Cerebellar cortex (tissue), 1 donor: ENCODE measurements at regions not wholly inside any gene's neighbourhood (a gene's known extent, or its start where the extent isn't known, plus 50 kb on each side); places are given as distances from the start of the nearest gene placed in this dataset.

Experiments used
- DNase-seq: peaks from one replicate; pipeline ENCODE4 v3.0.0-alpha.2; 2015; ENCODE audit warnings: low spot score

DNA sequence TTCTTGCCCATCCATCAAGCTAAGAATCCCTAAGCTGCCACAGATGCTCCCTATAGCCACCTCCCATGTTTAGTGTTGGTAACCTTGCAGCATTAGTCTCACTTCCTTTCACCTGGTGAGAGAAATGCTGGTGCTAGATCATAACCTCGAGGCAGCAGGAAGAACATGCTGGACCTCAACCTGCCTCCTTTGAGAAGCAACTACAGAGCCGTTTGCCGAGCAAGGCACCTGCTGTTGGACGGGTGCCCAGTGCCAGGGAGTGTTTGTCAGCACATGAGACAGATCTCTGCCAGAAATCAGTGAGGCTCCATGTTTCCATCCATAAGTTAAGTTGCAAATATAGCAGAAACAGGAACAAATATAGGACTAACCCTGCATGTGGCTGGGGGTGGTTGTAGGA lies 955.7 kb downstream of the TUSC7 start:
- DNase-seq: peak; percentile 34

DNA sequence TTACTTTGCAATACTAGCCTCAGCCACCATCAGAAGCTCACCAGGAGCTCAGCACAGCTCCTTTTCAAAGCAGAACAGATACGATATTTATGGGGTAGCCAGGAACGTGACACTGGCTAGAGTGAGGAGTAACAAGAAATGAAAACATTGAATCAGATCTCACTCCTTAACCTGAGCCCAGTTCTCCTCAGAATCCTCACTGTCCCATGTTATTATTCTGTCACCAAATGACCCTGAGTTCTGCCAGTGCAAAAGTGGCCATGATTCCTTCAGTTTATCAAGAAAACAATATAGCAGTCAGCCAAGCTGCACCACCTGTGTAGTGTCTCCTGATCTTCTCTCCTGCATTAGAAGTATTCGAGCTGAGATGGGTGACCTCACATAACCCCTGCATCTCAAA lies 956.7 kb downstream of the TUSC7 start:
- DNase-seq: no peak

DNA sequence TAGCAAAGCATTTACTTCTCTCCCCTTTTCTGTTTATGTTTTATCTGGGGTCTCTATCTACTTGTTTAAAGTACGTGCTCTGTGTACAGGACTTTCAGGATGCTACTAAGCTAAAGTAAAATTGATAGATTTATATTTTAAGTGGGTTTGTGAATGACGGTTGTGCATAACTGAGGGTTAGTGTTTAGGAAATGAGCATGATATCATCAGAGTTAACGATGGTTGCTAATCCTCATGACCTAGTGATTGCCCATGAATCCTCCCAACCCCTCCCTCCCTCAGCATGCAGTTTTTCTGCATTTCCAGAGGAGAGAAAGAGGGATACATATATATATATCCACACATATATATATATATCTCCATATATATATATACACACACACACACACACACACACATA lies 957.2 kb downstream of the TUSC7 start:
- no peak for DNase-seq

DNA sequence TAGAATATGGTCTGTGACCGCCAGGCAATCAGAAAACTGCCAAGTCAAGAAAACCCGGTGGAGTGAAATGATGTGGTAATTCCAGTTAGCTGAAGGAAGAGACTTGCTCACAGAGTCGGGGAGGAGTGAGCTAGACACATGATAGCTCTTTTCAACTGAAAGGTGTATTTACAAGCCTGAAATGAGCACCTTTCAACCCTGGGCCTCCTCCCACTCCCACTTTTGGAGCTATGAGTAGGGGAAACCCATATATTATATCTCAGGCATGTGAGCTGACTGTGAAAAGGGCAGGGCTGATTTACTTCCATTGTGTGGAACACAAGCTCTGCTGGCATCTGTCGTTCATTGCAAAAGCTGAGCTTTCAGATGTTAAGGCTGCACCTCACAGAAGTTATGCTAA lies 960.2 kb downstream of the TUSC7 start:
- DNase-seq: no peak

DNA sequence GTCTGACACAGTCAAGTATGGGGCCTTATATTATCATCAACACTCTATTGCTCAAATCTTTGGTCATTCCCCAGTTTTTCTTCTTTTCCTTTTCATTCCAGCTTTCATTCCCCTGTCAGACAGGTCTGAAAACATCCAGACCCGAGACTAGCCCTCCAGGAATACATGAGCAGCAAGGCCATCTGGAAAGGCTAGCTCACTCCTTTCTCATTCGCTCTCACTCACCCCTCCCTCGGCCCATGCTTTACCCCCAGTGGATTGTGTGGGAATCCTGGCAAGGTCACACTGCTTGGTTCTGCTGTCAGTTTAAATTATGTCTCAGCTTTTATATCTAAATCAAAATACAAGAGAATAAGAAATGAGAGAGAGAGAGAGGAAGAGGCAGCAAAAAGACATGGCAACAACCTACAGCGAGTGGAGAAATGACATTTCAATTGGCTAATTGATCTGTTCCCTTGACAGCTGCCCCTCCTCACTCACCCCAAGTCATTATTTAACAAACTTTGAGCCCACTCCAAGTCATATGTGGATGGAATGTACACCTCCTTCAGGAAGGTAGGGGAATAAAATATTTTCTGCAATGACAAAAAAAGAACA lies 962.2 kb downstream of the TUSC7 start:
- peak; percentile 14 for DNase-seq

DNA sequence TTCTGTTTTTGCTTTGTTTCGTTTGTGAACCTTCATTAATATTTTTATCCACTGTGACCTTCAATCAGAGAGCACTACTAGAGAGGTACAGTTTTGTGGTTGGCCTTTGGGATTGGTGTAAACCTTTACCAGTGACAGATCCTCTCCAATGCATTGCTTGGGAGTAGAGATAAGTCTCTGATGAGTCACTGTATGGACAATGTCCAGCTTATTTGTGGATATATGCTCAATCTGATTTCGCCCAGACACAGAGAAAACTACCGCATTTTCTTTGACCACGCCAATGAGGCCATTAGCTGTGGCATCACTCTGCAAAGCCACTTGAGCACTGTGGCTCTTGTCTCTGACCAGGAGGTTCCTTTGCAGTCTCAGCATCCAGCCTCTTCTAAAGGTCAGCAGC lies 964.7 kb downstream of the TUSC7 start:
- no peak for DNase-seq

DNA sequence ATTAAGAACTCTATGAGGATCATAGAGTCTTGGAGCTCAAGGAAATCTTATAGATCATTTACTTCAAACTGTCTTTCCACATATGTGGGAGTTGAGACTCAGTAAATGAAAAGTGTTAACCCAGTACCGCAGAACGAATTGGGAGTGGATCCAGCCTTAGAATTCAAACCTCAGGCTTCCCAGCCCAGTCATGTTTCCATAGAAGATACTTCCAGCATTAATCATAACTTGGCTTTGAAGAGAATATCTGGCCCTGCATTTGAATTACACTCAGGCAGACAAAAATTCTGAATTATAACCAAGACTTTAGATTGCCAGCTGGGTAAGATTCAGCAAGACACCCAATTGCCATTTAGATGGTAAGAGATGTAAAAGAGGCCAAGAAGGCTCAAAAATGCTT lies 972.0 kb downstream of the TUSC7 start:
- no peak for DNase-seq

DNA sequence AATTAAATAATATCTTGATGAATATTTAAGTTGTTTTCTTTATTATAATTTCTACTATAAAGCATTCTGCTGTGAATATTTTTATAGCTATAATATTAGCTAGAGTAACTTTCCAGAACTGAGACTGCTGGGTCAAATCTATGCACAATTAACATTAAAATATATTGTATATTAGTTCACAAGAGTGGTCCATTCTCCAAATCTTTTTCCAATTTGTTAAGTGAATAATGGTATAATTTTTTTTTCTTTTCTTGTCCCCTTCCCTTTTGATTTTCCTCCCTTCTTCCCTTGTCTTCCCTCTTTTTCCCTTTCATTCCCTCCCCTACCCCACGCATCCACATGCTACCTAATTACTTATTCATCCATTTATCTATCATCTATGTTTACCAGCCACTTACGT lies 977.5 kb downstream of the TUSC7 start:
- DNase-seq: no peak

DNA sequence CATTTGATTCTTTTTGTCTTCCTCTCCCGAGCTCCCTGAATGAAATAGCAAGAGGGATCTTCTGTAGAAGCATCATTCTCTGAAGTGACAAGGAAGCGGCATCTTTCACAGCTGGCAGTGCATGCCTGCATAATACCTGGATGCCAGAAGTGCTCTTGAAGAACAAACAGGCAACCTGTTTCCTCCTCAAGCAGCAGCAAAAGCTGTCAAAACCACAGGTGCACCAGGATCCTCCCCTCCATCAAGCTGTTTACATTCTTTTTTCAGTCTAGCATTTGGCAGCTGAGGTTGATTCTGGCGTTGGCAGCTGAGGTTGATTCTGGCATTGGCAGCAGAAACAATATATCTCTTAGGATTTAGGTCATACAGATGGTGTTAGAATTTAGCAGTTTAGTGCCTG lies 979.0 kb downstream of the TUSC7 start:
- DNase-seq: peak; percentile 23

DNA sequence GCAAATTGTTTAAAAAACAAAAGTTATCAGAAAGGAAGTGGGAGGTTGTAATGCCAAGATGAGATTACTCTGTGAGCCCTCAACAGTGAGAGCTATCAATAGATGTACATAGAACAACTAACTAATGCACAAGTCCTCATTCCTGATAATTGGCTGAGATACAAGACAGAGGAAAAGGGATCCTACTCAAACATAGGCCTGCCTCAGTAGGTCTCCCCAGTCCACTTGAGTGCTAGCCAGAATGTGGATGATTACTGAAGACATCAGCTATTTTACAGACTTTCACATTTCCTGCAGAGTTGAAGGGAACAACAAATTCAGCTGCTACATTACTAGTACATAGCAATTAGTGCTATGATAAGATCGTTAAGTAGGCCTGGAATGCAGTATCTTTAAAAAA lies 981.9 kb downstream of the TUSC7 start:
- no peak for DNase-seq

DNA sequence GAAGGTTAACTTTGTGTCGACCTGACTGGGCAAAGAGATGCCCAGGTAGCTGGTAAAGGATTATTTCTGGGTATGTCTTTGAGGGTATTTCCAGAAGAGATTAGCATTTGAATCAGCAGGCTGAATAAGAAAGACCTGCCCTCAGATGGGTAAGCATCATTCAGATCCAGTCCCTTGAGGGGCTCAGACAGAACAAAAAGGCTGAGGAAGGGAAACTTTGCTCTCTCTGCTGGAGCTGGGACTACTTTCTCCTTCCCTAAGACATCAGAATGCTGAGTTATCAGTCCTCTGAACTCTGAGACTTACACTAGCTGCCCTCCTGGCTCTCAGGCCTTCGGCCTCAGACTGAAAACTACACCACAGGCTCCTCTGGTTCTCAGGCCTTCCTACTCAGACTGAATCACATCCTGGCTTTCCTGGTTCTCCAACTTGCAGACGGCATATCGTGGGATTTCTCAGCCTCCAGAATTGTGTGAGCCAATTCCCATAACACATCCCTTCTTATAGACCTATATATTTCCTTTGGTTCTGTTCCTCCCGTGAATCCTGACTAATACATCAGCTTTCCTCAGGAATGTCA lies 982.9 kb downstream of the TUSC7 start:
- no peak for DNase-seq

DNA sequence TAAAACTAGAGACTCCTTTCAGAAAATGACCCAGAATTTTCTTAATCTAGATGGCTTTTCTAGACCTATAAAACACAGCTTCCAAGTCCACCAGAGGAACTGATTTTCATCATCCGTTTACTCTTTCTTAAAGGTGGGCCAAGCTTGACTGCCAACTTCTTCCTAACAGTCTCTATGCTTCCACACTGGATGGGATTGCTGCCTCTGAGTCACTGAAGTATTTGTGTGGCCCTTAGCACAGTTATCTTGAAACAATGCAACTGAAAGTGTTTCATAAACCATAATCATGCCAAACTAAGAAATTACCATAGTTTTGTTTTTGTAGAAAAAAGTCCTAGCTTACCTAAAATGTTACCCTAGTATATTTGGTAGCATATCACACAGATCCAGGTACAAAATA lies 985.7 kb downstream of the TUSC7 start:
- DNase-seq: no peak

DNA sequence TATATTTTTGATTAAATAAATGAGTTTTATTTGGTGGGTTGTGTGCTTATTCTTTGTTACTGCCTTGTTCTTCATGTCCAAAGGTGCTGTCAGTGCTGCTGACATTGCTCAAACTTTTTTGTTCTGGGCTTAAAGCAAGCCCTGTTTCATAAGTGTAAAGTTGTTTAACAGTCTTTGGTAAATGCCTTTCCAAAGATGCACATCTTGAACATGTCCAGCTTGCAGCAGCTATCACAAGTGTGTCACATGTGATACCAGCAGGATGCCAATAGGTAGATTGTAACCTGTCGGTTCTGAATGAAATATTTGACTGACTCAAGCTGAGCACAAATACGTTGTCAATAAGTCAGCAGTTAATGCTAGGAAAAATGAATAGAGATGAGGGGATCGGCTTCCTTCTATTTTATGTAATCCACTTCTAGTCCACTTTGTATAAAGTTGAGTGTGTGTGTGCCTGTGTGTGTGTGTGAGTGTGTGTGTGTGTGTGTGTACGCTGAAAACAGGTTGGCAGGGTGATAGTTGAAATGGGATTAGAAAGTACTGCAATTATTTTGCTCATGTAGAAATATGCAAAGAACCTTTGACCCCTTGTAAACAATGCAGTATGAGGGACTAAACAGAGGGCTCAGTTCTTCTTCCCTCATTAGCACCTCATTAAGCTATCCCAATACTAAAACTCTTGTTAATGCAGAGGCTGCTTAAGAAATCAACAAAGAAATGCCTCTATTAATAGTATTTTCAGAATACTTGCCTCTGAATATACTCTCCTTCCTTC lies 986.5 kb downstream of the TUSC7 start:
- DNase-seq: no peak

DNA sequence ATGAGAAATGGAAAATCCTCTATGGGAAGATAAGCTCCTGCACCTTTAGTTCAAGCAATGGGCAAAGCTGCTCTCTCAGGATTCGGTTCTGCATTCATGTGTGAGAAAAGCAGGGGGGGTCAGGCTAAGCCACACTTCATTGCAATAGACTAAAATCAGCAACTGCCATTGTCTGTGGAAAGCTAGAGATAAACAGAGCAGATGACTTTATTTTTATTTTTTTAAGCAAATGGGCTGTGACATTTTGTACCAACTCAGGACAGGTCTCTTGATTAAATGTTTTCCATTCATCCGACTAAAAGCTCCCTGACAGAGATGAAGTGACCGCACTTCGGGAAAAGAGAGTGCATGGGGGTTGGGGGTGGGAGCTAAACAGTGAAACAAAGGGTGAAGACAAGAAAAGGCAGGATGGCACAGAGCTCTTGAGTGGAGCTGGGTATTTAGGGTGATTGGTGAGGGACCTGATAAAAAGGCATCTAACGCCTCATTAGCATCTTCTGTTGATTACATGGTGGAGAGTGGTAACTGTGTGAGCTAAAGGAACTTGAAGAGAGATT lies 987.4 kb downstream of the TUSC7 start:
- DNase-seq: no peak

DNA sequence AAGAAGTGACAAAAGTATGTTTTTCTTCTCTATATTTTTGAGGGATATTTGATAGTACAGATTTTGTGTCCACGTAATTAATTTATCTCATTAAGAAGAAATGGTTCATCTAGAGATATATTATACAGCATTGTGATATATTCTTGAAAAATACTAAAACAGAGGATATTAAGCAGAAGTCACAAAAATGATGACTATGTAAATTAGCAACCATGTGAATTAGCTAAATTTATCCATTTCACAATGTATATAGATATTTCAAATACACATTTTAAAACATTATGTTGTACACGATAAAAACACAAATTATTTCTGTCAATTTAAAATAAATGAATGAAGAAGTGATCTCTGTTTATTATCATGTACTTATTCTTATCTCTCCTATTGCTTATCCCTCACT lies 989.5 kb downstream of the TUSC7 start:
- no peak for DNase-seq

DNA sequence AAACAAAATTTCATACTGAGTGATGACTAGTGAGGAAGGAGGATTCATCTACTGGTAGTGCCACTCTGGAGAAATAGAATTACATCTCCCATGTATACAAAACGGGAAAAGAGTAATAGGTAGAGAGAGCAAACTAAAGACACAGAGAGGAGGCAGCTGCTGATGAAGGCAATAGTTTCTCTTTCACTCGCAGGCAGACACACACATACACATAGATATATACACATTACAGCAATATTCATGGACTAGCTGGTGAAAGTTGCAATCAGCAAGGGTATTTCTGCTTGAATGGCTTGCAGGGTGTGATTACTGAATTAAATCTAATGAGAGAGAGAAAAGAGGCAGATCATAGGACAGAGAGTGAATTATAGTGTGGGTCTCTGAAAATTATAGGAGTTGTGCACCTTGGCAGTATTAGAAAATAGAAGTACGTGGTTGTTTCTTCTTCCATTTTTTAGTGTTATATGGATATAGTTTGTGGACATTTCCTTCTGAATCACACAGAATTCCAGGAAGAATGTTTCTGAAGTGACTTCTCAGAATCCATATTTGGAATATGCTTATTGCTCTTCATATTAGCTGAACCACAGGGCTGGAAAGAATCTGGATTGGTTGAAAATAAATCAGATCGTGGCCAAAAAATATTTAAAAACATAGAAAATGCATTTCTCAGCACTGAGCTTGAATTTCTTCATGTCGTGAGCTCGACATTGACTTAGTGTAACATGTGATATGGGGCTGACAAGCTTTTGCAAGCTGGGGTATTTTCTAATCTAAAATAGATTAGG lies 991.2 kb downstream of the TUSC7 start:
- no peak for DNase-seq

DNA sequence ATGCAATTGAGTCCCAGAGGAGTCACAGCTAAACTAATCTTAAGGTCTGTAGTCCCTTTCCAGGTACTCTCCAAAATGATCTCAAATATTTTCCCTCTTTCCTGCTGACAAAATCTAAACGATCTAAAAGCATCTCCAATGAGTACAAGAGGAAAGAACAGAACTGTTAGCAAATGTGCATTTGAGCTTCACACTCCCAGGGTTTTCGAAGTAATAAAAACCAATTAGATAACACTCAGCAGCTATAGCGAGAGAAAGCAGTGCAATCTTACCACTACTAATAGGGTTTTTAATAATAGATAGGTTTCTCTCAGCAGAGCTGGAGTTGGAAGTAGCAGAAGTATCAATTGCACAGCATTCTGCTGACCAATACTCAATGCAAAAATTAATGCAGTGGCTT lies 995.4 kb downstream of the TUSC7 start:
- no peak for DNase-seq

DNA sequence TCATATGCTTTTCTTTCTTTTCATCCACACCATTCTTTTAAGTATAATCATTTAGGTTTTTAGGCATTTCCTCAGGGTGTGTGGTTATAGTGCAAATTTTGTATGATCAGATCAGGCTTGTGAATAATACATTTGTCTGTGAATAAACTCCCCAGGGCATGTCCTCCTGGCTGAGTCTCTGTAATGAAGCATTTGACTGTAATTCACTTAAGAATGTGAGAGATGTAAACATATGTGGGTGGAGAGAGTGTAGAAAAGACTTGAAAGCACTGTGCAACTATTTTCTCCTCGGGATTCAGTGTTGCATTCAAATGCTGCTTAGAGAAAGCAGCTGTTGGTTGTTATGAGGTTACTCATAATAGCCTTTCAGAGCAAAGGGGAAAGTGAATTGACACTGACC lies 996.5 kb downstream of the TUSC7 start:
- no peak for DNase-seq

DNA sequence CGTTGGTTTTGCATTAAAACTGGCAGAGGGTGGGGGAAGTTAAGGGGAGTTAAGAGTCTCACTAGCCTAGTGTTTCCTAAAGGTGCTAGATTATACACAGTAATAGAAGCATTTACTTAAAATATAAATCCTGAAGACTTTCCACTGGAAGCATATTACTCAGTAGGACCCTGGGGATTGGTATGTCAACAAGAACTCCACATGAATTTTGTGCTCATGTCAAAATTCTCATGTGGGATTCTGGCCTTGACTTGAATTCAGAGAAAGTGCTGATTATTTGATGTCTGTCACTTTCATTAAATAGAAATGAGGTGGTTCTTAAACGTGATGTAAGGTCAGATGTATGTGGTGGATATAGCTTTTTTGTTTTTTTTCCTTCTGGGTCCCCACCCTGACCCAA lies 997.2 kb downstream of the TUSC7 start:
- no peak for DNase-seq

DNA sequence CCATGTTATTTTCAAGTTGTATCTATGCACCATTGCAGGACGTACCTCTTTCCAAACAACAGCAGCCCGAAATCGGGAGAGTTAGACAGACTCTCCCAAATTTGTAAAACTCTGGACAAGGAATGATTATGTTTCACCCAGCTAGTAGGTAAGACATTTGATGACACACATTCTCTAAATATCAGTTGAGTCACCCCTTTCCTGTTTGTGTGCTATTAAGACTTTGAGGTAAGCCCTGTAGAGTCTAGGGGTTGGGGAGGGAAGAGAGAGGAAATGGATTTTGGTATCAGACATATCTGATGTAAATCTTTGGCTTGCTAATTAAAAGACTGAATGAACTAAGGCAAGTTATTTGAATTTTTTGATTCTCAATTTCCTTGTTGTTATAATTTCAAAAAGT lies 999.0 kb downstream of the TUSC7 start:
- DNase-seq: no peak

DNA sequence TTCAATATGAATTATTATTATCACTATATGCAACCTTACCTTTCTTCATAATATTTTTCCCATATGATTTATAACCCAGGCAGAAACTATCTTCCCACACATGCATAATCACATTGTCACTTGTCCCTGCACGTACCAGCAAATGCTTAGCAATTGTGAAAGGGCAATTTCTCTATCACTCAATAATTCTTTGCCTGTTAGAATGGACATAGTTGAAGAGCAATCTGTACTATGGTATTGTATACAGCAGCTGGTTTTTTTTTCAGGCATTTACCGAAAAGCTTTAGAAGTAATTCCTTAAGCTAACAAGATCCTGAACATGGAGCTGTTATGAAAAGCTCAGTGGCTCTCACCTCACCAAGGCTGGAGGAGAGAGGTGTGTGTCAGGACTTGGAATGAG lies 999.5 kb downstream of the TUSC7 start:
- no peak for DNase-seq

DNA sequence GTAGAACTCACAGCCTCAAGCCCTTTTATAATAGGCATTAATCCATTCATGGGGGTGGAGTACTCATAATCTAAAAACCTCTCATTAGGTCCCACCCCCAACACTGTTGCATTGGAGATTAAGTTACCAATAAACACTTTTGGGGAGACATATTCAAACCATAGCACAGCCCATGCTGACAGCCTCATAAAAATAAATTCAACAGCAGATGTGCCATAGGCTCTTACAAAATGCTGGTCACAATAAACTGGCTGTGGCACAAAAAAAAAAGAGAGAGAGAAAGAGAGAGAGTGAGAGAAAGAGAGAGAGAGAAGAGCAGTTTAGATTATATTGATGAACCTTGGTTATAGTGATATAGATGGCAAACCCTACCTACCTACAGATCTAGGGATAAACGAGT lies 1000.9 kb downstream of the TUSC7 start:
- no peak for DNase-seq
